Dendritic cell treated with granulocyte-macrophage colony-stimulating factor and Interleukin-4, amounts not matched to agents 40 ng/mL and 50 ng/mL, for 4 days (primary cell): ENCODE measurements at regions not wholly inside any gene's neighbourhood (a gene's known extent, or its start where the extent isn't known, plus 50 kb on each side); places are given as distances from the start of the nearest gene placed in this dataset.

Source experiments
- H3K27ac Mint-ChIP-seq: one replicate; pipeline ENCODE4 v1.8.0; 2022; ENCODE audit warnings: mild to moderate bottlenecking, mixed read lengths
- H3K27me3 Mint-ChIP-seq: one replicate; pipeline ENCODE4 v1.8.0; 2022; ENCODE audit warnings: mild to moderate bottlenecking, mixed read lengths
- H3K36me3 Mint-ChIP-seq: one replicate; pipeline ENCODE4 v1.8.0; 2022; ENCODE audit warnings: low read depth, mixed read lengths
- H3K4me1 Mint-ChIP-seq: one replicate; pipeline ENCODE4 v1.8.0; 2022; ENCODE audit warnings: low read depth, mixed read lengths
- H3K4me3 Mint-ChIP-seq: one replicate; pipeline ENCODE4 v1.8.0; 2022; ENCODE audit warnings: mild to moderate bottlenecking, moderate library complexity, mixed read lengths
- H3K9me3 Mint-ChIP-seq: one replicate; pipeline ENCODE4 v1.8.0; 2022; ENCODE audit warnings: mixed read lengths
- intact Hi-C: fragments of 100-400 bp; cut with micrococcal nuclease; formaldehyde crosslinking; loops from one replicate; pipeline ENCODE4 v1.15.0; 2022

- Mint-ChIP-seq H3K27me3 (peaks cover 2% of the 10 kb centered on the region), H3K27ac (no peak overlapping the region), H3K4me3 (no peak overlapping the region), H3K36me3 (no peaks in the 10 kb centered on the region), H3K9me3 (no peaks in the 10 kb centered on the region), H3K4me1 (peaks cover 60% of the 10 kb centered on the region)
- intact Hi-C loops: loop anchor here (10.0 kb wide), 1 partner anchor 46 kb away; no protein-coding TSS in a partner anchor
Measured at GRCh38 chr9:107740088-107740980, 250.8 kb upstream of the KLF4 start.

GRCh38 chr9:107739601-107740082, 250.1 kb upstream of the KLF4 start:
- Mint-ChIP-seq H3K27me3 (peaks cover 2% of the 10 kb centered on the region), H3K36me3 (no peaks in the 10 kb centered on the region), H3K9me3 (no peaks in the 10 kb centered on the region), H3K27ac (peak overlapping the region; percentile 23), H3K4me3 (no peak overlapping the region), H3K4me1 (peaks cover 54% of the 10 kb centered on the region)
- intact Hi-C loops: loop anchor here (10.0 kb wide), 1 partner anchor 45 kb away; no protein-coding TSS in a partner anchor

- H3K4me1 Mint-ChIP-seq: peaks cover 56% of the 10 kb centered on the region
- intact Hi-C loops: no loop called here
- no peak overlapping the region for H3K4me3 Mint-ChIP-seq
- no peaks in the 10 kb centered on the region for H3K9me3 Mint-ChIP-seq
- H3K27me3 Mint-ChIP-seq: peaks cover 2% of the 10 kb centered on the region
- no peak overlapping the region for H3K27ac Mint-ChIP-seq
- no peaks in the 10 kb centered on the region for H3K36me3 Mint-ChIP-seq
Measured at GRCh38 chr9:107738789-107739188, 249.2 kb upstream of the KLF4 start.

- intact Hi-C loops: no loop called here
- no peaks in the 10 kb centered on the region for H3K36me3 Mint-ChIP-seq
- no peak overlapping the region for H3K4me3 Mint-ChIP-seq
- H3K27ac Mint-ChIP-seq: peak overlapping the region; percentile 4
- H3K4me1 Mint-ChIP-seq: peaks cover 61% of the 10 kb centered on the region
- H3K9me3 Mint-ChIP-seq: no peaks in the 10 kb centered on the region
- peaks cover 2% of the 10 kb centered on the region for H3K27me3 Mint-ChIP-seq
Measured at GRCh38 chr9:107737987-107738743, 248.6 kb upstream of the KLF4 start.

- intact Hi-C loops: no loop called here
- H3K36me3 Mint-ChIP-seq: no peaks in the 10 kb centered on the region
- H3K27me3 Mint-ChIP-seq: peaks cover 2% of the 10 kb centered on the region
- peak overlapping the region; percentile 4 for H3K27ac Mint-ChIP-seq
- no peaks in the 10 kb centered on the region for H3K9me3 Mint-ChIP-seq
- H3K4me1 Mint-ChIP-seq: peaks cover 63% of the 10 kb centered on the region
- no peak overlapping the region for H3K4me3 Mint-ChIP-seq
Measured at GRCh38 chr9:107737610-107737986, 248.0 kb upstream of the KLF4 start.

GRCh38 chr9:107735821-107736220, 246.3 kb upstream of the KLF4 start:
- Mint-ChIP-seq H3K4me1 (peaks cover 54% of the 10 kb centered on the region), H3K9me3 (no peaks in the 10 kb centered on the region), H3K27me3 (peaks cover 2% of the 10 kb centered on the region), H3K4me3 (no peak overlapping the region), H3K36me3 (no peaks in the 10 kb centered on the region), H3K27ac (no peak overlapping the region)
- intact Hi-C loops: no loop called here

- H3K27ac Mint-ChIP-seq: no peak overlapping the region
- no peaks in the 10 kb centered on the region for H3K36me3 Mint-ChIP-seq
- intact Hi-C loops: no loop called here
- H3K27me3 Mint-ChIP-seq: peaks cover 2% of the 10 kb centered on the region
- H3K9me3 Mint-ChIP-seq: no peaks in the 10 kb centered on the region
- peaks cover 53% of the 10 kb centered on the region for H3K4me1 Mint-ChIP-seq
- H3K4me3 Mint-ChIP-seq: no peak overlapping the region
Measured at GRCh38 chr9:107734256-107735013, 244.9 kb upstream of the KLF4 start.

GRCh38 chr9:107733523-107733894, 243.9 kb upstream of the KLF4 start:
- peaks cover 2% of the 10 kb centered on the region for H3K27me3 Mint-ChIP-seq
- H3K36me3 Mint-ChIP-seq: no peaks in the 10 kb centered on the region
- peak overlapping the region; percentile 45 for H3K27ac Mint-ChIP-seq
- no peak overlapping the region for H3K4me3 Mint-ChIP-seq
- intact Hi-C loops: no loop called here
- H3K4me1 Mint-ChIP-seq: peaks cover 43% of the 10 kb centered on the region
- H3K9me3 Mint-ChIP-seq: no peaks in the 10 kb centered on the region

- intact Hi-C loops: no loop called here
- peaks cover 2% of the 10 kb centered on the region for H3K27me3 Mint-ChIP-seq
- peak overlapping the region; percentile 45 for H3K27ac Mint-ChIP-seq
- H3K4me3 Mint-ChIP-seq: no peak overlapping the region
- H3K4me1 Mint-ChIP-seq: peaks cover 38% of the 10 kb centered on the region
- no peaks in the 10 kb centered on the region for H3K36me3 Mint-ChIP-seq
- H3K9me3 Mint-ChIP-seq: no peaks in the 10 kb centered on the region
Measured at GRCh38 chr9:107732781-107733522, 243.4 kb upstream of the KLF4 start.

- intact Hi-C loops: no loop called here
Measured at GRCh38 chr9:107731115-107731762, 241.7 kb upstream of the KLF4 start.

GRCh38 chr9:107730666-107731065, 241.1 kb upstream of the KLF4 start:
- H3K9me3 Mint-ChIP-seq: no peaks in the 10 kb centered on the region
- no peaks in the 10 kb centered on the region for H3K36me3 Mint-ChIP-seq
- peaks cover 31% of the 10 kb centered on the region for H3K4me1 Mint-ChIP-seq
- intact Hi-C loops: no loop called here
- no peaks in the 10 kb centered on the region for H3K27me3 Mint-ChIP-seq
- no peak overlapping the region for H3K4me3 Mint-ChIP-seq
- H3K27ac Mint-ChIP-seq: no peak overlapping the region

More at GRCh38 chr9:107731115-107731762, 241.7 kb upstream of the KLF4 start:
- H3K4me1 Mint-ChIP-seq: peaks cover 37% of the 10 kb centered on the region
- H3K27me3 Mint-ChIP-seq: peaks cover 2% of the 10 kb centered on the region
- no peak overlapping the region for H3K27ac Mint-ChIP-seq
- H3K36me3 Mint-ChIP-seq: no peaks in the 10 kb centered on the region
- H3K9me3 Mint-ChIP-seq: no peaks in the 10 kb centered on the region
- no peak overlapping the region for H3K4me3 Mint-ChIP-seq

GRCh38 chr9:107727086-107727780, 237.7 kb upstream of the KLF4 start:
- Mint-ChIP-seq H3K27me3 (peaks cover 2% of the 10 kb centered on the region), H3K4me1 (peaks cover 22% of the 10 kb centered on the region), H3K4me3 (no peak overlapping the region), H3K27ac (peak overlapping the region; percentile 64), H3K36me3 (no peaks in the 10 kb centered on the region), H3K9me3 (peaks cover 11% of the 10 kb centered on the region)
- intact Hi-C loops: no loop called here
